ENCODE measurements at regions not wholly inside any gene's neighbourhood (a gene's known extent, or its start where the extent isn't known, plus 50 kb on each side); places are given as distances from the start of the nearest gene placed in this dataset.

GRCh38 chr2:23065210-23065609, 319.8 kb upstream of the KLHL29 start:
- CTCF ChIA-PET, result no interaction called here

GRCh38 chr2:23065936-23066335, 319.0 kb upstream of the KLHL29 start:
- POLR2A ChIA-PET, result no interaction called here
- CTCF ChIA-PET, result interaction anchor here (1.4 kb wide), 1 partner anchor 10 kb away, joined by 4 read pairs; no protein-coding TSS in a partner anchor
- Histone ChIP-seq H3K4me3 (ENCODE audit: low read depth, low read length) (no peak overlapping the region), H3K36me3 (ENCODE audit: control insufficient read depth, insufficient read depth, low read length) (no peaks in the 10 kb centered on the region), H3K27me3 (ENCODE audit: control insufficient read depth, insufficient read depth, low read length) (no peaks in the 10 kb centered on the region)
- DNase-seq (ENCODE audit: low read depth), result no peak
- TF ChIP-seq CTCF (IDR thresholded peaks at IDR 0.05; ENCODE audit: insufficient read depth, low read depth, low read length), result no peak

More at GRCh38 chr2:23065210-23065609, 319.8 kb upstream of the KLHL29 start:
- POLR2A ChIA-PET, result no interaction called here
- Histone ChIP-seq H3K27me3 (ENCODE audit: control insufficient read depth, insufficient read depth, low read length) (no peaks in the 10 kb centered on the region), H3K36me3 (ENCODE audit: control insufficient read depth, insufficient read depth, low read length) (no peaks in the 10 kb centered on the region), H3K4me3 (ENCODE audit: low read depth, low read length) (no peak overlapping the region)
- DNase-seq (ENCODE audit: low read depth), result no peak
- TF ChIP-seq CTCF (IDR thresholded peaks at IDR 0.05; ENCODE audit: insufficient read depth, low read depth, low read length), result no peak

GRCh38 chr2:23066686-23067085, 318.3 kb upstream of the KLHL29 start:
- Histone ChIP-seq H3K27me3 (ENCODE audit: control insufficient read depth, insufficient read depth, low read length) (no peaks in the 10 kb centered on the region), H3K4me3 (ENCODE audit: low read depth, low read length) (no peak overlapping the region), H3K36me3 (ENCODE audit: control insufficient read depth, insufficient read depth, low read length) (no peaks in the 10 kb centered on the region)
- DNase-seq (ENCODE audit: low read depth), result no peak
- ChIA-PET POLR2A (no interaction called here), CTCF (interaction anchor here (1.4 kb wide), 1 partner anchor 11 kb away, joined by 4 read pairs; no protein-coding TSS in a partner anchor)
- TF ChIP-seq CTCF (IDR thresholded peaks at IDR 0.05; ENCODE audit: insufficient read depth, low read depth, low read length), result no peak

- ChIA-PET CTCF (no interaction called here), POLR2A (no interaction called here)
- DNase-seq (ENCODE audit: low read depth), result no peak
- no peak for TF ChIP-seq CTCF (IDR thresholded peaks at IDR 0.05; ENCODE audit: insufficient read depth, low read depth, low read length)
- Histone ChIP-seq H3K4me3 (ENCODE audit: low read depth, low read length) (no peak overlapping the region), H3K27me3 (ENCODE audit: control insufficient read depth, insufficient read depth, low read length) (no peaks in the 10 kb centered on the region), H3K36me3 (ENCODE audit: control insufficient read depth, insufficient read depth, low read length) (no peaks in the 10 kb centered on the region)
Observed at GRCh38 chr2:23069156-23069555, 315.8 kb upstream of the KLHL29 start.

- no peak for DNase-seq (ENCODE audit: low read depth)
- H3K27me3 ChIP-seq (ENCODE audit: control insufficient read depth, insufficient read depth, low read length), result no peaks in the 10 kb centered on the region
- no peaks in the 10 kb centered on the region for H3K36me3 ChIP-seq (ENCODE audit: control insufficient read depth, insufficient read depth, low read length)
- ChIA-PET CTCF (no interaction called here), POLR2A (no interaction called here)
- H3K4me3 ChIP-seq (ENCODE audit: low read depth, low read length), result no peak overlapping the region
- no peak for TF ChIP-seq CTCF (IDR thresholded peaks at IDR 0.05; ENCODE audit: insufficient read depth, low read depth, low read length)
Observed at GRCh38 chr2:23069923-23070322, 315.1 kb upstream of the KLHL29 start.

Data from BJ (cell line).